GM18870 (cell line): ENCODE measurements at regions not wholly inside any gene's neighbourhood (a gene's known extent, or its start where the extent isn't known, plus 50 kb on each side); places are given as distances from the start of the nearest gene placed in this dataset.
A peak's percentile ranks its signal among the peaks of the same experiment; 100 is the strongest.

Source experiments
- ATAC-seq: cut with Tn5 transposase; IDR thresholded peaks from one replicate; pipeline ENCODE4 v1.9.1; 2021; ENCODE audit warnings: moderate library complexity; ENCODE audit not compliant: unreplicated experiment

DNA sequence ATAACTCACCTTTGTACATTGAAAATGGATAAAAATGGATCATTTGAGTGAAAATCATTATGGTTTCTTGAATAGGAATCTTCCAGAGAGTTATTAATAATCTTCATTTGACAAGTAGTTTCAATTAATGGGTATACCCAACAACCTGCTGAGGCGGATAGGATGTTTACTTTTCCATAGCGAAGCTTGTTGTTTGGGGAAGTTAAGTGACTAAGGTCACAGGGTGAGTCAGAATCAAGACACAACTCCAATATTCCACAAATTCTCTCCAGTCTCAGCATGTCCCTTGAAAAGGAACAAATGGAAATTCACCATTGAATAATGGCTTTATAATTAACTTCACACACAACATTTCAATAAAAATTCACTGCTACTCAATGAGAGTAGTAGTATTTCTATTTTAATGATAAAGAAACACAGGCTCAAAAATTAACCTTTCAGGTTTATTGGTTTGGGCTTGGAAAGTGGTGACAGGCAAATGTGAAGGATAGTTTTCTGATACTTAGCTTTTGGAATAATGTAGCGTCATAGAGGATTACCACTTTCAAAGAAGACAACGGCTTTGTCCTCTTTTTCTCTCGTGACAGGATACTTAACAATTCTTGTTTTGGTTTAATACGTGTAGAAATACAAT lies 211.3 kb downstream of the GPD2 start:
- ATAC-seq: no peak

DNA sequence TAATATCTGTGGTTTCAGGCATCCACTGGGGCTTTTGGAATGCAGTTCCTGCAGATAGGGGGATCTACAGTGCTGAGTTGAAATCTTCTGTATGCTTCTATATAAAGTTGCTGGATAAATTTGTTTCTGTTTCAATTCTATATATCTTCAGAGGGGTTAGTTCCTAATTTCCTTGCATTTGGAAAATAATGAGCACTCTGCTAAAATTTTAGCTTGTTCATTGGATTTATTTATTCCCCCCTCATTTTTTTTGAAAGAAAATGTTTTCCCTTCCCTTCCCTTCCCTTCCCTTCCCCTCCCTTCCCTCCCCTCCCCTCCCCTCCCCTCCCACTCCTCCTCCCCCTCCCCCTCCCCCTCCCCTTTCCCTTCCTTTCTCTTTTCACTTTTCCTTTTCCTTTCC lies 212.3 kb downstream of the GPD2 start:
- ATAC-seq: no peak

- ATAC-seq: no peak
Measured at GRCh38 chr2:156649596-156649995, 213.4 kb downstream of the GPD2 start.

GRCh38 chr2:156652691-156653090 lies 216.5 kb downstream of the GPD2 start:
- no peak for ATAC-seq

DNA sequence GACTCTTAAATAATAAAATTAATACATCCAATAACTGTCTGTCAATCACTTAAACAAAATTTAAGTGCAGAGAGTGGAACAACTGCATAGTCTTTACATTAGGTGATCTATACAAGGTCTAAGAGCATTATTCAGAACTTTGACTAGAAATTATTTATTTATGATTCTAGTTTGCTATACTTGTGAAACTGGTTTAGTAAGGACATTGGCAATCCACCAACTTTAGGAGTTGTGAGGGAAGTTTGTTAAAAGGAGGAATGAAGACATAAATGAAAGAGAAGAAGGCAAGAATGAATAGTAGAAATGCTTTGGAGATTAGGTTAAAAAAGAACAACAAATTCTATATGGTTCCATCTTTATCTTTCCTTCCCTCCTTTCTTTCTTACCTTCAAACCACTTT lies 217.5 kb downstream of the GPD2 start:
- no peak for ATAC-seq

DNA sequence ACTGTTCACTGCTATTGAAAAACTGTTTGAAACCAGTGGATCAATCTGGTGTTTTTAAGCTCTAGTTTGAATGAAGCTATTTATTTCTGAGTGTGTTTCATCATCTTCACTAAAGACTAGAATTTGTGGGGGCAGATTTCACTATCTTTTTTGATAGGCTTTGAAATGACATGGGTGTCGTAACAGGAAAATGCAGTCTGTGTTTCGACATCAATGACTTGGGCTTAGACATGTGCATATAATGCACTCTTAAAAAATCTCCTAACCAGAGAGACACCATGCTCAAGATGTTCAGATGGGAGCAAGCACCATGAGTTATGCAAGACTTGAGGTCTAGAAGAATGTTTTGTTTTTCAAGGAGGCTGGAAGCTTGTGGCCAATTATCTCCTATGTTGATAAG lies 221.6 kb downstream of the GPD2 start:
- no peak for ATAC-seq

- ATAC-seq: no peak
Measured at GRCh38 chr2:156659694-156660093, 223.5 kb downstream of the GPD2 start.

- peak; percentile 78 for ATAC-seq
Measured at GRCh38 chr2:156663757-156664409, 227.7 kb downstream of the GPD2 start.

- no peak for ATAC-seq
Measured at GRCh38 chr2:156666130-156666785, 230.1 kb downstream of the GPD2 start.

DNA sequence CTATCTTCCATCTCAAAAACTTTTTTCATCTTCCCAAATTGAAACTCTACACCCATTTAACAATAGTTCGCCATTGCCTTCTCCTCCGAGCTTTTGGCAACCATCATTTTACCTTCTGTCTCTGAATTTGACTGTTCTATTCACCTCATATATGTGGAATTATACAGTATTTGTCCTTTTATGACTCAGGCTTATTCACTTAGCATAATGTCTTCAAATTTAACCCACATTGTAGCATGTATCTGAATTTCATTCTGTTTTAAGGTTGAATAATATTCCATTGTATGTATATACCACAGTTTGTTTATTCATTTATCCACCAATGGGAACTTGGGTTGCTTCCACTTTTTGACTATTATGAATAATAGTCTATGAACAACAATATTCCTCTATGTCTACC lies 233.9 kb downstream of the GPD2 start:
- ATAC-seq: no peak

- no peak for ATAC-seq
Measured at GRCh38 chr2:156671706-156672361, 235.7 kb downstream of the GPD2 start.

DNA sequence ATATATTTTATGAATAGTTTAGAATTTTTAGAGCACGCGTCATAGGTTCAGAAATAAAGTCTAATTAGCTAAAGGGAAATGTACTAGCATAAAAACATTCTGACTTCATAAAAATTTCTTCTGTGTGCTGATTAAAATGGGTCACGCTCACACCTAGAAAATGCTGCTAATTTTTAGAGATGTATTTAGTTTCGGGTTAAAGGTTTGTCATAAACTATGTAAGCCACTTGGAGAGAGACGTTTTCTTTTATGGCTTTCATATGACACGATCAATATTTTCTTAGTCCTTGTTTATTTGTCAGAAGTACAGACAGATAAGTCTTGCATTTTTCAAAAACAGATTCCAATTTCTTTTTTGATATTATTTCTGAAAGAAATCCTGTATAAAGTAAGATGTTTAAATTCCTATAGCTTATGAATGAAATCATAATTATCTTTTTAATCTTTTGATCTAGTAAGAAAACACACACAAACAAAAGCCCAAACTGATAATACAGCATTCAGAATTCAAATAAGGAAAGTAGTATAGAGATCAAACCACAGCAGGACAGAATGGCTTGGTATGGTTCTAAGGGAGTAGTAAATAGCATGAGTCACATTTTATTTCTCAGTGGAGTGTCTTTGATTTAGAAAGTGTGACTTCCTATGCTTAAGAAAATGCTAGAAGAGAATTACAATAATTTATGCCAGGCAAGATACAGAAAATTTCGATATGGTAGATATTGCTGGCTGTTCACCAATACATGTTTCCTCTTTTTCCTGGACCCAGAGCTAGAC lies 236.6 kb downstream of the GPD2 start:
- no peak for ATAC-seq

GRCh38 chr2:156673333-156673615 lies 237.1 kb downstream of the GPD2 start:
- no peak for ATAC-seq

GRCh38 chr2:156673981-156674380 lies 237.8 kb downstream of the GPD2 start:
- no peak for ATAC-seq

- ATAC-seq: no peak
Measured at GRCh38 chr2:156675896-156676295, 239.7 kb downstream of the GPD2 start.

GRCh38 chr2:156679820-156680219 lies 243.6 kb downstream of the GPD2 start:
- ATAC-seq: no peak

DNA sequence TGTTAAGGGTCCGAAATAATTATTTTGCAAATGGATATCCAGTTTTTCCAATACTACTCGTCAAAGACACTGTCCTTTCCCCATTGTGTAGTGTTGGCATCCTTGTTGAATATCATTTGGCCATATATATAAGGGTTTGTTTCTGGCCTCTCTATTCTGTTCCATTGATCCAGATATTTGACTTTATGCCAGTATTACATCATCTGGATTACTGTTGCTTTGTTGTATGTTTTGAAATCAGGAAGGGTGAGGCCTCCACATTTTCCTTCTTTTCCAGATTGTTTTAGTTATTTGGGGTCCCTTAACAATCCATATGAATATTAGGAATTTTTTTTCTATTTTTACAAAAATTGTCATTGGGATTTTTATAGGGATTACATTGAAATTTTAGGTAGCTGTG lies 244.1 kb downstream of the GPD2 start:
- no peak for ATAC-seq

DNA sequence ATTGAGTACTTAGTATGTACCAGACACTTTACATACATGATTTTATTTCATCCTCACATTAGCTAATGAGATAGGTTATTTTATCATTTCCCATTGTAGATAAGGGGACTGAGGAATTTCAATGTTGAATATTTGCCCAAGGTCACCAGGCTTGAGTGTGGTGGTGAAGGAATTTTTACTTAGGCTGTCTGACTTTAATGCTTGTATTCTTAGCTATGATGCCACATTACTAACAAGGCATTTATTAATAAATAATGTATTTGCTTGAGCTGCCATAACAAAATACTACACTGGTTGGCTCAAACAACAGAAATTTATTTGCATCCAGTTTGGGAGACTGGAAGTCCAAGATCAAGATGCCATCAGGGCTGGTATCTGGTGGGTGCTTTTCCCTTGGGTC lies 250.9 kb downstream of the GPD2 start:
- ATAC-seq: no peak

GRCh38 chr2:156687715-156688114 lies 251.5 kb downstream of the GPD2 start:
- no peak for ATAC-seq

DNA sequence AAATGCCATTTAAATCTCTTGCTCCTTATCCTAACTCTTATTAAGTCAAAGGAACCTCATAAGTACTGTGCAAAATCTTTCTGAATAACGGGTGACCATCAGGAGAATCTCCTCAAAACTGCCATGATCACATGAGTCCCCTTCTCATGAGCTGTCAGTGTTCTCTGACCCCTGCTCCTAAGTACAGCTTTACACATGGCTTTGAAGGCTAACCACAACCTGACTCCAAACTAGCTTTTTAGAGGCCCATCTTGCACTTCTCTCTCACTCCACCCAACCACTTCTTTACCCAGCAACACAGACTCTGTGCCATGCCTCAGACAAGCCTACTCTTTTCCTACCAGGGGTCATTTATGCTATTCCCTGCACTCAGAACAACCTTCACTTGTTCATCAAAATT lies 253.8 kb downstream of the GPD2 start:
- no peak for ATAC-seq

- ATAC-seq: no peak
Measured at GRCh38 chr2:156691014-156691413, 254.8 kb downstream of the GPD2 start.
